Fibroblast of mammary gland (primary cell): ENCODE measurements at regions not wholly inside any gene's neighbourhood (a gene's known extent, or its start where the extent isn't known, plus 50 kb on each side); places are given as distances from the start of the nearest gene placed in this dataset.

ENCODE experiments used
- DNase-seq: peaks from one replicate; pipeline ENCODE4 v3.0.0-alpha.2; 2010; ENCODE audit warnings: low read depth
- H3K4me3 ChIP-seq: 2 replicates; pipeline ENCODE4 v1.5.1; 2011; ENCODE audit warnings: low read depth, mild to moderate bottlenecking, low read length, moderate library complexity; ENCODE audit not compliant: control insufficient read depth
- TF ChIP-seq, protein P1 (sequence below): conservative IDR thresholded peaks from 2 replicates; pipeline ENCODE4 v1.5.1; 2011; ENCODE audit warnings: low read depth, low read length, inconsistent platforms; ENCODE audit not compliant: control insufficient read depth, insufficient read depth

DNA sequence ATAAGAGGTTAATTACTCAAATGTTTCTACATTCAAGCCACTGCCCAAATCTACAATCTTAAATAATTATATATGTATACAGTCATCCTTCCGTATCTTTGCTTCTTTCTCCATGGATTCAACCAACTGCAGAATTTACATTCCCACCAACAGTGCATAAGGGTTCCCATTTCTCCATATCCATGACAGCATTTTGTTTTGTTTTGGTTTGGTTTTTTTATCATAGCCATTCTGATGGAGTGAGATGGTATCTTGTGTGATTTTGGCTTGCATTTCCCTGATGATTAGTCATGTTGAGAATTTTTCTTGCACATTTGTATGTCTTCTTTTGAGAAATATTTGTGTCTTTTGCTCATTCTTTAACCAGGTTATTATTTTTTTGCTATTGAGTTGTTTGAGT is 198.5 kb downstream of the C6orf118 start:
- DNase-seq: no peak
- TF ChIP-seq, protein P1, sequence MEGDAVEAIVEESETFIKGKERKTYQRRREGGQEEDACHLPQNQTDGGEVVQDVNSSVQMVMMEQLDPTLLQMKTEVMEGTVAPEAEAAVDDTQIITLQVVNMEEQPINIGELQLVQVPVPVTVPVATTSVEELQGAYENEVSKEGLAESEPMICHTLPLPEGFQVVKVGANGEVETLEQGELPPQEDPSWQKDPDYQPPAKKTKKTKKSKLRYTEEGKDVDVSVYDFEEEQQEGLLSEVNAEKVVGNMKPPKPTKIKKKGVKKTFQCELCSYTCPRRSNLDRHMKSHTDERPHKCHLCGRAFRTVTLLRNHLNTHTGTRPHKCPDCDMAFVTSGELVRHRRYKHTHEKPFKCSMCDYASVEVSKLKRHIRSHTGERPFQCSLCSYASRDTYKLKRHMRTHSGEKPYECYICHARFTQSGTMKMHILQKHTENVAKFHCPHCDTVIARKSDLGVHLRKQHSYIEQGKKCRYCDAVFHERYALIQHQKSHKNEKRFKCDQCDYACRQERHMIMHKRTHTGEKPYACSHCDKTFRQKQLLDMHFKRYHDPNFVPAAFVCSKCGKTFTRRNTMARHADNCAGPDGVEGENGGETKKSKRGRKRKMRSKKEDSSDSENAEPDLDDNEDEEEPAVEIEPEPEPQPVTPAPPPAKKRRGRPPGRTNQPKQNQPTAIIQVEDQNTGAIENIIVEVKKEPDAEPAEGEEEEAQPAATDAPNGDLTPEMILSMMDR: no peak
- no peak overlapping the region for H3K4me3 ChIP-seq

- no peak for DNase-seq
- TF ChIP-seq, protein P1: no peak
- no peak overlapping the region for H3K4me3 ChIP-seq
Observed at GRCh38 chr6:165109011-165109410, 200.4 kb downstream of the C6orf118 start.

- TF ChIP-seq, protein P1: no peak
- no peak for DNase-seq
- H3K4me3 ChIP-seq: no peak overlapping the region
Observed at GRCh38 chr6:165106261-165106660, 203.1 kb downstream of the C6orf118 start.

- no peak for DNase-seq
- H3K4me3 ChIP-seq: no peak overlapping the region
- TF ChIP-seq, protein P1: peak; percentile 10
Observed at GRCh38 chr6:165098165-165098564, 211.2 kb downstream of the C6orf118 start.

DNA sequence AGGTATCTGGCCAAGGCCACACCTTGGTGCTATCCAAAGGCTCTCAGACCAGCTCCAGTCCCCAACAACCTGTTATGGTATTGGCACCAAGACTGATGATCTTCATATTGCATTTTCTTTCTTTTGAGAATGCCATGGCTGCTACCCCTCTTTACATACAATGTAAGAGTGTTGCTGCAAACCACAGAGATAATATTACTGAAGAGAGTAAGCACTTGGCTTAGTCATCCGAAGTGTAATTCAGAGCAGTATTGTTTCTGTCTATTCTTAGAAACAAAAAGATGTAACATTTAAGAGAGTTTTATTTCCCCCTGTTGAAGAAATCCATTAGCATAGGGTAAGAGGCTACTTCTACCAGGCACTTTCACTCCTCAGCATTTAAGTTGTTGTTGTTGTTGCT is 212.5 kb downstream of the C6orf118 start:
- TF ChIP-seq, protein P1: no peak
- DNase-seq: no peak
- no peak overlapping the region for H3K4me3 ChIP-seq

DNA sequence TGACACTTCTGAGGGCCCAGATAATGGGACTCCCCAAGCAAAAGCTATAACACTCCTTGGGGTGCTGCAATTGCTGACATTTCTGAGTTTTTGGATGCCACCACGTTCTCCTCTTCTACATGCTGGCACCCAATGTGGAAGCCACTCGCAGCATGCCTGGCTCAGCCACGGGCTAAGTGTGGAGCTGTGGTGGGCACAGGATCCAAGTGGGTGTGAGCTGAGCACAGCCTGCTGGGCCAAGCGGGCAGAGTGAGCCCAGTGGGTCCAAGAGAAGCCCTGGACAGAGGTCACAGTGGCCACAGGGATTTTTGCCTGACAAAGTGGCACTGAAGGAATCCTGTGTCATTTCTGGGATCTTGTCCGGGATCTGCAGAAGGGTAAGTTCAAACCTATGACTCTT is 213.2 kb downstream of the C6orf118 start:
- no peak overlapping the region for H3K4me3 ChIP-seq
- no peak for DNase-seq
- TF ChIP-seq, protein P1: no peak
